ENCODE measurements at regions not wholly inside any gene's neighbourhood (a gene's known extent, or its start where the extent isn't known, plus 50 kb on each side); places are given as distances from the start of the nearest gene placed in this dataset.
"Not testable (repeated sequence)": the region's sequence is repeated elsewhere in the genome, so short reads cannot be mapped to it uniquely, and the experiment has no call there.

DNA sequence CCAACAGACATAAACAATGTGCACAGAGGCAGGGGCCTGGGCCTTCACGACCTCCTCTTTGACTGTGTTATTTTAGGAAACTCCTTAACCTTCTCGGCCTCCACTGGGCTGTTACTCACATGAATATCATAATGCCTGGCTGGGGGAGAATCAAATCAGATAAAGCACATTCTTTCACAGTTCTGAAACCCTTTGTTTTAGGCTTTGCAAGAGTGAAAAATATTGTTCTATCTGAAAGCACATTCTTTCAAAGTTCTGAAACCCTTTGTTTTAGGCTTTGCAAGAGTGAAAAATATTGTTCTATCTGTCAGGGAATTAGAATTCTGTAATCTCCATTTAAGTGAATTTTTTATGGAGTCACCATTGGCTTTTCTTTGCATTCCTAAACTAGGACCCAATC, 50.7 kb upstream of the SYNDIG1 start:
- DNase-seq (ENCODE audit: extremely low read depth in 1 of 11, low read depth in 9 of 11, low spot score in 4 of 11), result no peak

DNA sequence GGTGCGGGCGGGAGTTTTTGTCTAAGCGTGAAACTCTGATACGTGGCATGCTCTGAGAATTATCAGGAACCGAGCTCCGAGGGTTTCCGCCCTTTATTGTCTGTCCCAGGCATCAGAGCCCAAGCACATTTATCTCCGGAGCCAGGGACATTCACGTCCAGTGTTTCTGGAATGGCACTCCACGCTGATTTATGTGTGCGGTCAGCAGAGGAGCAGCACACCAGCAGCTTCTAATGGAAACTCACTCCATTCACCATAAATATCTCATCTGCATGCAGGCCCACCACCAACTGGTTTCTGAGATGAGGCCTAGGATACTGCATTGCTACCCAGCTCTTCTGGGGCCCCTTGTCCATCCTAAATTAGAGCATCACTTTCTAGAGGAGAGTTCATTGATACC, 51.9 kb upstream of the SYNDIG1 start:
- DNase-seq (ENCODE audit: extremely low read depth in 1 of 11, low read depth in 9 of 11, low spot score in 4 of 11), result no peak

DNA sequence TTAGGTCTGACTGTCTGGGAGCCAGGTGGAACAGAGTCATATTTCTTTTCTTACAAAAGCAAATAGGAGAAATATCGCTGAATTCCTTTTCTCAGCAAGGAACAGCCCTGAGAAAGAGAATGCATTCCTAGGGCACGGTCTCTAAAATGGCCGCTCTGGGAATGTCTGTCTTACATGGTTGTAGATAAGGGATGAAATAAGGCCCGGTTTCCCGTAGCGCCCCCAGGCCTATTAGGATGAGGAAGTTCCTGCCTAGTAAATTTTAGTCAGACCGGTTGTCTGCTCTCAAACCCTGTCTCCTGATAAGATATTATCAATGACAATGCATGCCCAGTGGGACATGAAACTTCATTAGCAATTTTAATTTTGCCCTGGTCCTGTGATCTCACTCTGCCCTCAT, 54.0 kb upstream of the SYNDIG1 start:
- DNase-seq (ENCODE audit: extremely low read depth in 1 of 11, low read depth in 9 of 11, low spot score in 4 of 11), result not testable (repeated sequence)

DNA sequence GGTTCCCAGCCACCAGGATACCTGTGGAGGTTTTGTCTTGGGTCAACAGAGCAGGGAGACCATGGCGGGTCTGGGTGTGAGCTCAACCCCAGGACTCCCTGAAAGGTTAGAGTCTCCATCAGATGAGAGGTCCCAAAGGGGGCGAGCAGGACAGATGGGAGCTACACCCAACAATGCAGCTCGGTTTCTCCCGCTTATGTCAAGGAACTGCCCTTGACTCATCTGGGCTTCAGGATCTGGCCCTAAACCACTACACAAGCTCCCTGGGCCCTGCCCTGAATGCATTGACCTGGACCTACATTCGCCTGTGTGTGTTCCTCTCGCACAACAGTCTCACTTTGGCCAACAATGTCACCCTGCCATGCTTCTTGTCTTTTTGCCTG, 57.6 kb upstream of the SYNDIG1 start:
- no peak for DNase-seq (ENCODE audit: extremely low read depth in 1 of 11, low read depth in 9 of 11, low spot score in 4 of 11)

DNA sequence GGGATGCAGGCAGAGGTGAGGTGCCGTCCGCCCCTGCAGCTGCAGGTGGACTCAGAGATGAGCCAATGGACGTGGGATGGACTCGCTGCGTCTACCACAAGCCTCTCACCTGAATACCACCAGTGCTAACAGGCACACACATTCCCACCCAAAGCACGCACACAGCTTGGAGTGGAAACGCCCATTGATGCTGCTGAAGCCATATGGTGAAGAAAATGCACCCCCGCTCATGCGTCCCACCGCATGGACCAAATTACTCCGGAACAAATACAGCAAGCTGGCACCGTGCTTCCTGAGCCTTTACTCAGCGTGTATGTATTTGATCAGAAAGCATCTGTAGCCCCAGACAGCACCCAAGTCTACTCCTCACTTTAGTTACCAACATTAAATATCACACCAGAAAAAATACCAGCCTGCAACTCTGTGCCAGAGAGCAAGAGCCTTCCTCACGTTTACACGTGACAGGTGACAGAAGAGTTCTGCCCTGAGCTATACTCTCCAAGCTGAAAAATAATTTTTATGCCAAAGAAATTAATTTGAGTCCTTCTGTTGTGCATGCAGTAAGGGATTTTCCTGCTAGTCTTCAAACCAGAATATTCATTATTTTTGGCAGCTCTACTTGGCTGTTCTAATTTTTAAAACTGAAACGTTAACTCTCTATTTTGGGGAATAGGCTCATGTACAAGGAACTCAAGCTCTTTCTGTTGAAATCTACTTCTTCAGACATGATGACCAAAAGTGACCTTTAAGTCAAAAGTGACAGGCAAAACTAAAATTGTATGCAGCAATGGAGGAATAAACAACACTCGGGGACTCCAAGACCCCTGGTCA, 58.2 kb upstream of the SYNDIG1 start:
- no peak for DNase-seq (ENCODE audit: extremely low read depth in 1 of 11, low read depth in 9 of 11, low spot score in 4 of 11)

DNA sequence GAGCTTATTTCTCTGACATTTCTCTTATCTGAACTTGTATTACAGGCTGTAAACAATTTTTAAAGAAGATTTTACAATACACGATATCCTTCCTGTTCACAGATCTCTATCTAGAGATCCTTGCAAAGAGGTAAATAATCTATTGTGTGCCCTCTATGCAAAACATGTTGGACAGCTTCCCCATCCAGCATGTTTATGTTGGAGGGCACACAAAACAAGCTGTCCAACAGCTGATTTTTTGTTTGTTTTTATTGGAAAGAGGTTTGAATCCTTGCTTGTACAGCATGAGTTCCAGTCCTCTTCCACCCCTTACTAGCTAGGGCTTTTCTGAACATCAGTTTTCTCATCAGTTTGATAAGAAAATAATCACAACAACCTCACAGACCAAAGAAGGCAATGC, 62.3 kb upstream of the SYNDIG1 start:
- DNase-seq (ENCODE audit: extremely low read depth in 1 of 11, low read depth in 9 of 11, low spot score in 4 of 11), result no peak

DNA sequence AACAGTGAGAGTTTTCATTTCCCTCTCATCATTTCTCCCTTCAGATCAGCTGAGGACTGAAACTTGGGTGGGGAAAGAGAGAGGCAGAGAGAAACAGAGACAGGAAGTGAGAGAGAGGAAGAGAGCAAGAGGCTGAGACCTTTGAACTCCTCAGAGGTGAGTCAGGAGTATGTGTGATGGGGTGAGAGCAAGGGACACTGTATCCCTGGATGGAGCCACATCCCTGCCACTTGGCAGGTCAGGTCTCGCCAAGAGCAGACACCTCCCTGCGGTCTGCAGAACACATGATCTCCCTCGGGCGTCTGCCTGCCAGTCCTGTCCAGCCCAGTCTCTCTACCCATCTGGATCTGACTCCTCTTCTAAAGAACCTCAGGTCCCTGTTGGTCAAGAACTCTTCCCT, 62.7 kb upstream of the SYNDIG1 start:
- DNase-seq (ENCODE audit: extremely low read depth in 1 of 11, low read depth in 9 of 11, low spot score in 4 of 11), result no peak

DNA sequence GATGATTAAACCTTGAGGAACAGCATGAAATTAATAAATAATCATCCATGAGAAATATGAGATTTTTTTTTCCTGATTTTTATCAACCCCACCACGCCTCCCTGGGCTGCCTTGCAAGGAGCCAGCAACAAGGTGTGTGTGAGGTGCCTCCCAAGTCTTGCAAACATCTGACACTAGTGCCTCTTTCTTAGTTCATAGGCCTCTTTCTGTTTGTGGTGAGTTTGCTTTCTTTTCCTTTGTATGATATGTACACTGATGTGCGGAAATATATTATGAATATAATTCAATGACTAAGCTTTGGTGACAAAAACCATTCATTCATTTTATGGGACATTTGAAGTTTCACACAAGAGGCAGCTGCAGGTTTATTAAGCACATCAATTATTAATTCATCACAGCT, 63.2 kb upstream of the SYNDIG1 start:
- no peak for DNase-seq (ENCODE audit: extremely low read depth in 1 of 11, low read depth in 9 of 11, low spot score in 4 of 11)

DNA sequence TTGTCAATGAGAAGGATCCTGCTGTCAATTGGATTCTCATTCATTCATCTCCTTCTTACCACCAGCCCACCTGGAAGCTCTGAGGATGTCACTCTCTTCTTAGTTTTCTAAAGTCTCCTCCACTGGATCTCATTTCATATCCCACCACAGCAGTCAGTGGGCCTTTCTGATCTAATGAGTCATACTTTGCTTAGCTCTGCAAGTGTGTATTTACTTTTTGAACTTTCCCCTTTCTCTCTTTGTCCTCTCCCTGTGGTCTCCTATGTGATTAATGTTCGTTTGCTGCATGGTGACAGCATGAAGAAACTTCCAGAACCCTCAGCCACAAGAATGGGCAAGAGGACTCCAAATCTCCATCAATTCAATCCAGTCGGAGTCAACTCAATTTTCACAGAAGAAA, 63.6 kb upstream of the SYNDIG1 start:
- DNase-seq (ENCODE audit: extremely low read depth in 1 of 11, low read depth in 9 of 11, low spot score in 4 of 11), result no peak

DNA sequence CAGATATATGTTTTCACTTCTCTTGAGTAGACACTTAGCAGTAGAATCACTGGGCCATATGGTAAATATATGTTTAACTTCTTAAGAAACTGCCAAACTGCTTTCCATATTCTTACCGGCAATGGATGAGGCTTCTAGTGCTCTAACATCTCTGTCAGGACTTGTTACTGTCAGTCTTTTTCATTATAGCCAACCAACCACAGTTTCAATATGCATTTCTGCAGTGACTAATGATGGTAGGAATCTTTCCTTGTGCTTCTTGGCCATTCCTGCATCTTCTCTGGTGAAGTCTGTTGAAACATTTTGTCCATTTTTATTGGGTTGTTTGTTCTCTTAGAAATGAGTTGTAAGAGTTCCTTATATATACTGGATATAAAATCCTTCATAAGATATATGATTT, 66.0 kb upstream of the SYNDIG1 start:
- no peak for DNase-seq (ENCODE audit: extremely low read depth in 1 of 11, low read depth in 9 of 11, low spot score in 4 of 11)

DNA sequence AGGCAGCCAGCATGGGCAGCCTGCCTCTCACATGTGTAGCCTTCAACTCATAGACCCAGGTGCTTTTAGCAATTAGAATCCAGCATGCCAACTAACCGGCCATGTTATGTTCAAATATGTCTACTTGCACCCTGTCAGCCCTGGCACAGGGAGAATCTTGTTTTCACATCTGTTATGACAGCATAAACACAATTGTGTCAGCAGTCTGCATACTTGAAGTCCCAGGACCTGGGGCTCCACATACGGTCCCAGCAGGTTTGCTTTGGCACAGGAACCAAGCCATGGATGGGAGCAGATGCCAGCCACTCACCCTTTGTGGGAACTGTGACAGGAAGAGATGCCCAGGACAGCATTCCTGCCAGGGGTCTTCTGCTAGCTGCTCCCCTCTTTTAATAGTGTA, 67.2 kb upstream of the SYNDIG1 start:
- no peak for DNase-seq (ENCODE audit: extremely low read depth in 1 of 11, low read depth in 9 of 11, low spot score in 4 of 11)

DNA sequence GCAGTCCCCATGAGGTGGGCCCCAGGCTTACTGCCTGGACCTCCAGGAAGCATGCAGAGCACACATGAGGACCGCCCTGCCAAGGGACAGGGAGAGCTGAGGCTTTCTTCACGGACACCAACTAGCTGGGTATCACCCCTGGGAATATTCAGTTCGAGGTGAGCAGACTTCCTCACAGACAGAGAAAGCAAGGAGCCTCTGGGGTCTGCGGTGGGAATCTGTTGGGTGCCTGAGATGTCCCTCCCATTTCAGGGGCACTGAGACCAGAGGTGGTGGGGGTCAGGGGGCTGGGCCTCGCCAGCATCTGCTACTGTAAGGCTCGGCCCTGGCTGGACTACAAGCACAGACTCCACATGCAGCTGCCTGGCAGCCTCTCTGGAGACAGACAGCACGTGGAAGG, 74.3 kb upstream of the SYNDIG1 start:
- DNase-seq (ENCODE audit: extremely low read depth in 1 of 11, low read depth in 9 of 11, low spot score in 4 of 11), result no peak

DNA sequence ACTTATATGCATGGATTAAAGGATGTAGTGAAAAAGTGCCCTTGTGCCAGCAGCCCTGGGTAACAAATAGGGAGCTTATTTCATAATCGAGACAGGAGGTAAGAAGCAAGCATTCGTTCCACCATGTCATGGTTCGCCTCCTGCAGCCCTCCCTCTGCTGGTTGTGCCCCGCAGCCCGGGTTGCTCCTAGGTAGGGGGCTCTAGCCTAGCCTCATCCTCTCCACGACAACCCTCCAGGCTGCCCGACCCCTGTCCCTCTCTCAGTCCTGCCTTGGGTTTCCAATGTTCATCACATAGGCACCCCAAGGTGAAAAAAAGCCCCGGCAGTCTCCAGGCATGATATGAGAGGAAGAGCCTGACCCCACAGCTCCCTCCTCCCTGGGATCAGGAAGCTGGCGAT, 75.5 kb upstream of the SYNDIG1 start:
- no peak for DNase-seq (ENCODE audit: extremely low read depth in 1 of 11, low read depth in 9 of 11, low spot score in 4 of 11)

DNA sequence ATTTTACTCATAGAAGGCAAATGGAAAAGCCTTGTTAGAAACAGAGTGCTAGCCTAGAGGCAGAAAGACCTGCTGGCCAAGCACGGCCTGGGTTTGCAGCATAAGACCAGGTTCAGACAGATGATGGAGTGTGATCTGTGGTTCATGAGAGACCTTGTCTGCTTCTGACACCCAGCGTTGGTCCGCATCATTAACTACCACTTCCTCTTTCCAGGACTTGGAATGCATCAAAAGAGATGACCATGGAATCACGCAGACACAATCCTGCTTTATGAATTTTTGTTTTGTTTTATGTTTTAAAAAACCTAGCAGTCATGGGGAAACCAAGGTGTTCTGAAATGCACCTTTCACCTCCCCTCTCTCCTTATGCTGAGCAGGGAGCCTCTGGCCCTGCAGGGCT, 76.8 kb upstream of the SYNDIG1 start:
- no peak for DNase-seq (ENCODE audit: extremely low read depth in 1 of 11, low read depth in 9 of 11, low spot score in 4 of 11)

DNA sequence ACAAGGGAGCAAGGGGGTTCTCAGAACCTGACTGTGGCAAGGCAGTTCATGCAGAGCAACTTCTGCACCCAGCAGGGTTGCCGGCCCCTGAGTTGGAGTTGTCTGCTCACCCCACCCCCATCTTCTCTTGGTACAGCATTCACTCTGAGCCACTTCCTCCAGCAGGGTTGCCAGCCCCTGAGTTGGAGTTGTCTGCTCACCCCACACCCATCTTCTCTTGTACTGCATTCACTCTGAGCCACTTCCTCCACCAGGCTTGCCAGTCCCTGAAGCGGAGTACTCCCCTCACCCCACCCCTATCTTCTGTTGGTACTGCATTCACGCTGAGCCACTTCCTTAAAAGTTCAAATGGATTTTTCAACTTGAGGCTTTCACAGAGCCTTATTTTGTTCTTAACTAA, 79.7 kb upstream of the SYNDIG1 start:
- no peak for DNase-seq (ENCODE audit: extremely low read depth in 1 of 11, low read depth in 9 of 11, low spot score in 4 of 11)

DNA sequence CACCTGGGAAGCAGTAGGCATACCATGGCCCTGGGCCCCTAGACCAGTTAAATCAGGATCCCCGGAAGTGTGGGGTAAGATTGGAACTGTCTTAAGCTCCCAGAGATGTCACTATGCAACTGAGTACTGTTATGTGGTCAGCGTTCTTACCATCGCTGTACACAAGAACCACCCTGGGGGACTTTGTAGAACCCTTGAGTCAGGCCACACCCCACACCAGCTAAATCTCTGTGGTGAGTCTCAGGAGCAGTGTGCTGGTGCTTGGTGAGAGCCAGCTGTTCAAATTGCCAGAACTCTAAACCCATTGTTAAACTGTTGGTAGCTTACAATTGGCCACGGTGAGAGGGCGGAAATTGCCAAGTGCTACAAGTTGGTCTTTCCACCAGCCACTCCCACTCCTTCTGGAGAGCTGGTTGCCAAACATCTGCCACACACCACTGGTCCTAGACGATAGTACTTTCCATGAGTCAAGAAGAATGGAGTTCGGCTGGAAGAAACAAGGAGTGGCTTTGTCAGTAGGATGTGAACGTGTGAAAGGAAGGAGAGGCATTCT, 80.5 kb upstream of the SYNDIG1 start:
- no peak for DNase-seq (ENCODE audit: extremely low read depth in 1 of 11, low read depth in 9 of 11, low spot score in 4 of 11)

DNA sequence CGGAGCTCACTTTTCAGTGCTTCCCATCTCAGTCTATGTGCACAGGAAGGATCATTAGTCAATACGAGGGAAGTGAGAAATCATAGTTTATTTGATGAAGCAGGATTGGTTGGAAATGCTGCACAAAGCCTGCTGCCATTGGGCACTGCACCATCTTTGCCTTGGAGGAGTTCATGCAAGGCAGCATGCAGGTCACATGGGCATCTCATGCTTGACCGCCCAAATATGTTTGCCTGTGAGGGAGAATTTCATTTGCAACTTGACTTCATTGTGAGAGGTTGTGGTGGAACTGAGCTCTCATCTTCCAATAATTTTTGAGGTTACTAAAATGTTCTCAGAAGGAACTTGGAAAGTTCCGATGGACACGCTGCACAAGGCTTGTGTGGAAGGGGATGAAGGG, 83.9 kb upstream of the SYNDIG1 start:
- DNase-seq (ENCODE audit: extremely low read depth in 1 of 11, low read depth in 9 of 11, low spot score in 4 of 11), result no peak

DNA sequence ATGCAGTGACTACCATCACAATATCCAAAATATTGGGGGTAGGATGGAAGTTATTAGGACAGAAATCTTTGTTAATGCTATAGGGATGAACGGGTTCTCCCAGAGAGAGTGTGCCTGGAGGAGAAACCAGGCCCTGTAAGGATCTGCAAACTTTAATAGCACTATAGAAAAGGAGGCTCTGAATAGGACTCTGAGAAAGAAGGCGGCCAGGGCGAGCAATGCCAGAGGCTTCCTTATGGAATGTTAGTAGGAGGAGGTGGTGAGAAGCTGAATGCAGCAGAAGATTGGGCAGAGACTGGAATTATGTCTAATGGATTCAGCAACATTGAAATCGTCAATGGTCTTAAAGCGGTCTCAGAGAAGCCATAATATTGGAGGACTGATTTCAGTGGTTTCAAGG, 84.6 kb upstream of the SYNDIG1 start:
- no peak for DNase-seq (ENCODE audit: extremely low read depth in 1 of 11, low read depth in 9 of 11, low spot score in 4 of 11)

DNA sequence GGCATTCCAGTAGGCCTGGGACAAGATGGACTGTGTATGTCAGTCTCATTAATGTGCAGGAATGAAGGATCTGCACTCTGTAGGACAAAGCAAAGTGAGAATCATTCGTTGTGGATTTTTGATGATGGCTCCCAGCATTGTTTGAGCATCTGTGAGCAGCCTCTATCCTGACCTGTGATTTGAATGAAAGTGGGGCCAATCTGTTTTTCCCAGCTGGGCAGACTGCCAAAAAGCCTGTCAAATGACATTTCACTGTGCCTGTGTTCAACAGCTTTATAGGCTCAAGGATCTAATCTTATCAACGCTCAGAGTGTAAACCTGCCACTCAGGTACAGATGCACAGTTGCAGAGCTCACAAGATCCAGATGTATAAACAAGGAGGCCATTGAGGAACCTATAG, 86.7 kb upstream of the SYNDIG1 start:
- DNase-seq (ENCODE audit: extremely low read depth in 1 of 11, low read depth in 9 of 11, low spot score in 4 of 11), result peak in 9 of 11 donors; percentile 17 to 52 (median 43)

DNA sequence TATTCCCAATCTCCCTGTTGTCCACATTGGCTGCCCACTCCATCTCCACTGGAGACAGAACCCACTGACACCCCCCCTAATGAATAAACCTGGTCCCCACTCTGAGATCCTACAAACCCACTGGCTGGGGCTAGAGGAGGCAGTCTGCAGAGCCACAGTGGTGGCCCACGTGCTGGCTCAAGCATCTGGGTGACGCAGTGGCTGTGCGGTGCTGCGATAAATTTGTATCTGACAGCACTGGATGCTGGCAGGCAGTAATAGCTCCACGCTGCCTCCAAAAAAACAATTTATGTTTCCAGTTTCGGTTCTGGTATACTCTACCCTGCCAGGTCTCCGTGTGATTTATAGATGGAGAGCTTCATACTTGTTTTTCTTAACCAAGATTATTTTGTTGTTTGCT, 87.1 kb upstream of the SYNDIG1 start:
- DNase-seq (ENCODE audit: extremely low read depth in 1 of 11, low read depth in 9 of 11, low spot score in 4 of 11), result peak in 6 of 11 donors; percentile 28 to 36 (median 32)

DNA sequence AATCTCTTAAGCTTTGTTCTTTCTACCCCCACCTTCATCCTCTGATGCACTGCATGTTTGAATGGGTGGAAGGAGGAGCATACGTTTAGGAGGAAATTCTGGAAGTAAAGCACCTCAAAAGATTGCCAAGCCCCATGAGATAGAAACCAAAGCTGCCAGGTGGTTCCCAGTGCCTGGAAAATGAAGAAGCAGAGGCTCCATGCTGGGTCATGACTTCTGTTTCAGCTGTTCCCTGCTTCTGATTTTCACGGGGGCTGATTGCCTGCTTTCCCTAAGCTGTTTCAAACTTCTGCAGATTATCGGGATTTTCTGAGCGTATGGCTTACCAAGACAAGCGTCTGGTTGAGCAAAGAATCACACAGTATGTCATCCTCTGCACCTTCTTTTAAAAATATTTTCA, 87.5 kb upstream of the SYNDIG1 start:
- no peak for DNase-seq (ENCODE audit: extremely low read depth in 1 of 11, low read depth in 9 of 11, low spot score in 4 of 11)
